GM19240 (cell line): ENCODE measurements at regions not wholly inside any gene's neighbourhood (a gene's known extent, or its start where the extent isn't known, plus 50 kb on each side); places are given as distances from the start of the nearest gene placed in this dataset.
A peak's percentile ranks its signal among the peaks of the same experiment; 100 is the strongest.
"Not testable (repeated sequence)": the region's sequence is repeated elsewhere in the genome, so short reads cannot be mapped to it uniquely, and the experiment has no call there.

Source experiments
- DNase-seq: peaks from one replicate; pipeline ENCODE4 v3.0.0; 2011; ENCODE audit warnings: low spot score; ENCODE audit not compliant: insufficient read length

DNA sequence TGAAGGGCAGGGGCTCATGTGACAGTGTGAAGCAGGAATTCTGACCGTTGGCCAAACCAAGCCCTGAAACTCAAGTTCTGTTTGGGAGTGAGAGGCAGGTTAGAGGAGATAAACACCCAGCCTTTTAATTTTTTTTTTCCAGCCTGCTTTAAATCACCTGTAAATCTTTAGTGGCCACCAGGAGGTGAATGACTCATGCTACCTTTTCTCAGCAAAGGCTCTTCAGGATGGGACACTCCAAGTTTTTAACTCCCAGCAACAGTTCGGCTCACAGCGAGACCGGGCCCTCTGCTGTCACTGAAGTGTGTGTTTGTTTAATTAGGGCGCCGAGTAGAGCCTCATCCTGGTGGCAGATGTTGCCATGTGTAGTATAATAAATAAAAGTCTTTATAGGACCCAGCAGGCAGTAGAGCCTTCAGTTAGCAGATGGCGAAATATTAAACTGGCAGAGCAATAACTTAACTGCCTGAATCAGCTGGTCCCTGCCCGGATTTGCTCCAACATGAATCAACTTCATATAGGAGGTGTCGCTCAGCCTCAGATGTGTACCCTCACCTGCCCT, 180.3 kb downstream of the NPIPA7 start:
- DNase-seq: not testable (repeated sequence)

GRCh38 chr16:16561532-16561931, 182.6 kb downstream of the NPIPA7 start:
- not testable (repeated sequence) for DNase-seq

DNA sequence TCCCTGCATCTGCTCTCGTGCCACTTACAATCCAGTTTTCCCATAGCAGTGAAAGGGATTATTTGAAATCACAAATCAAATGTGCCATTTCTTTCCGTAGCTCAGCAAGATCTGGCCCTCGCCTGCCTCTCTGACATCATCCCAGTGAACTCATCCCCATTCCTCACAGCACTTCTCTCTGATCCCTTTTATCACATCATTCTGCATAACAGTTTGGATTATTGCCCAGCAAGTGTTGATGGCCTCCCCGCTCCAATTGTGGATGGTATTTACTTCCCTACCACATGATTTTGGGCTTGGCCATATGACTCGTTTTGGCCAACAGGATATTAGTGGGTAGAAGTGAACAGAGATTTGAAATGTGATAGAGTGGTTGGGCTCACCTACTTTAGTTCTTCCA, 185.0 kb downstream of the NPIPA7 start:
- not testable (repeated sequence) for DNase-seq

- DNase-seq: not testable (repeated sequence)
Measured at GRCh38 chr16:16565326-16565725, 186.4 kb downstream of the NPIPA7 start.

DNA sequence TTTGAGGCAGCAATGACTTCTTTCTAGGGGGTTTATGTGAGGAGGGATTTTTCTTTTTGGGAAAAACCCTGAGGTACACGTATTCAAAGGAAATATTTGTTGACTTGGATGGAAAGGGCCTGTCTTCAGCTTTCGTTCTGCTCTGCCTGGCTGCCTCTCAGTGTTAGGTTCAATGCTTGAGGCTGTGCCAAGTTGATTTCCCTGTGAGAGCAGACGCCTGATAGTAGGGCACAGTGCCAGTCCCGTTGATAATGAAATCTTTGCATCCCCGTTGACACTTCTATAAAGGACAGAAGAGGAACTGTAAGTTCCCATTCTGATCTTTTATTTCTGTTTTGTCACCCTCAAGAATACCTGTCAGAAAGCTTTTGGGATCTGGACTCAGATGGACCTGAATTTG, 191.1 kb downstream of the NPIPA7 start:
- not testable (repeated sequence) for DNase-seq

GRCh38 chr16:16570874-16571273, 191.9 kb downstream of the NPIPA7 start:
- not testable (repeated sequence) for DNase-seq

DNA sequence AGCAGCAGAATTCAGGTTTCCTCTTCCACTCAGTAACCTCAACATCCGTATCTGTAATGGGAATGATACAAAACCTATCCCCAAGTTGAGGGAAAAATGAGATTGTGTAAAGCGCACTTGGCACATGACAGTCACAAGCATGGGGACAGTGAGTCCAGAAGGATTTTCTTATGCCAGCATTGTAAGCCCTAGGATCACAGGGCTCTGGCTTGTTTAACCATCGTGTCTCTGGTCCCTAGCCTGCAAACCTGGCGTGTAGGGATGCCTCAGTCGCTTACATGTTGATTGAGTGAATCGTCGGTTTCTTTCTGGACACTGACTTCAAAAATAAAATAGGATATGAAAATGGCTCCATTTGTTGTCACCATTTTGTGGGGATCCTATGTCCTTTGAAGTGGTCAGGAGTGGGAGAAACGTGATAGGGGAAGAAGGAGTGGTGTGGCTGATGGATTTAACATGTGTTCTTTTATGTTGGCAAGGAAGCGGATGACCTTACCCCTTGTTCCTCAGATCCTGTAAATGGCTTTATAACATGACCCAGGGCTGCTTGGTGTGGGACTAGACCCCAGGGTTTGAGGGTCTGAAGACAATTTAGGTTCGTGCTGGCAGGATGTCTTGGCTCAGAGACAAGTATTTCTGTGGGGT, 193.3 kb downstream of the NPIPA7 start:
- not testable (repeated sequence) for DNase-seq

DNA sequence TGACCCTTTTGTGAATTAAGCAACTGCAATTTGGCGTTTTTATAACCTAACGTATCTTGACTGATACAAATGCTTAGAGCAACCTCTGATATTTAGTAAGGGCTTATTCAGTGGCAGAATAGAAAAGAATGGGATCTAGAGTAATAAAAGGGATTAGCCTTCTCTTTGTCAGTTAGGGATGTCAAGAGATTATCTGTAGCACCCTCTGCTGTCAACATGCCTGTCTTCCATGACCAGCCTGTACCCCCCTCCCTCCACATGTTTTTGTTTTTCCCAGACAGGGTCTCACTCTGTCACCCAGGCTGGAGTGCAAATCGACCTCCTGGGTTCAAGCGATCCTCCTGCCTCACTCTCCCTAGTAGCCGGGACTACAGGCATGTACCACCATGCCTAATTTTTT, 198.1 kb downstream of the NPIPA7 start:
- not testable (repeated sequence) for DNase-seq

GRCh38 chr16:16578701-16579100, 199.8 kb downstream of the NPIPA7 start:
- DNase-seq: no peak

GRCh38 chr16:16582916-16583315, 204.0 kb downstream of the NPIPA7 start:
- DNase-seq: not testable (repeated sequence)

DNA sequence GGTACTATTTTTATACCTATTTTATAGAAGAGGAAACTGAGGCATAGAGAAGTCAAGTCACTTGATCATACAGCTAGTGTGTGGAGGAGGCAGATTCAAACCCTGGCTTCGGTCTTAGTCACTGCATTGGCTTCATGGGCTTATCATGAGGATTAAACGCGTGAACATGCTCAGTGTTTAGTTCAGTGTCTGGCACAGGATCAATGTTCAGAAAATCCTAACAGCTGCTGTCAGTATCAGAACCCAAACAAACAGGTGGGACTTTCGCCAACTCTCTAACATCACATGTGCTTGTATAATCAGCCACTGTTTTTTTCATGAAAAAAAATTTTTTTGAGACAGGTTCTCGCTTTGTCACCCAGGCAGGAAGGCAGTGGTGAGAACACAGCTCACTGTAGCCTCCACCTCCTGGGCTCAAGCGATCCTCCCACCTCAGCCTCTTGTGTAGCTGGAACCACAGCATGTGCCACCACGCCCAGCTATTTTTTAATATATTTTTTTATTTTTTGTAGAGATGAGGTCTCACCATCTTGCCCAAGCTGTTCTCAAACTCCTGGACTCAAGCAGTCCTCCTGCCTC, 207.2 kb downstream of the NPIPA7 start:
- not testable (repeated sequence) for DNase-seq

DNA sequence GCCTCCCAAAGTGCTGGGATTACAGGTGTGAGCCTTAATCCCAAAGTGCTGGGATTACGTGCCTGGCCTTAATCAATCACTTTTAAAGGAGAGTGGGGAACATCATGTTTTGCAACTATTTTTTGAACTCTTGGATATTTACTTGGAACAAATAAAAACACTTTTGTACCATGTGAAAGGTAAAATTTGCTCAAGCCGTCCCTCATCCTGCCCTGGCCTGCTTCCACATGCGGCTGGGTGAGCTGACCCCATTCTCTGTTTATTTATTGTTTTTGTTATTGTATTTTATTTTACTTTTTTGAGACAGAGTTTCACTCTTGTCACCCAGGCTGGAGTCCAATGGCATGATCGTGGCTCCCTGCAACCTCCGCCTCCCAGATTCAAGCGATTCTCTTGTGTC, 208.0 kb downstream of the NPIPA7 start:
- not testable (repeated sequence) for DNase-seq

- not testable (repeated sequence) for DNase-seq
Measured at GRCh38 chr16:16588436-16588835, 209.5 kb downstream of the NPIPA7 start.

DNA sequence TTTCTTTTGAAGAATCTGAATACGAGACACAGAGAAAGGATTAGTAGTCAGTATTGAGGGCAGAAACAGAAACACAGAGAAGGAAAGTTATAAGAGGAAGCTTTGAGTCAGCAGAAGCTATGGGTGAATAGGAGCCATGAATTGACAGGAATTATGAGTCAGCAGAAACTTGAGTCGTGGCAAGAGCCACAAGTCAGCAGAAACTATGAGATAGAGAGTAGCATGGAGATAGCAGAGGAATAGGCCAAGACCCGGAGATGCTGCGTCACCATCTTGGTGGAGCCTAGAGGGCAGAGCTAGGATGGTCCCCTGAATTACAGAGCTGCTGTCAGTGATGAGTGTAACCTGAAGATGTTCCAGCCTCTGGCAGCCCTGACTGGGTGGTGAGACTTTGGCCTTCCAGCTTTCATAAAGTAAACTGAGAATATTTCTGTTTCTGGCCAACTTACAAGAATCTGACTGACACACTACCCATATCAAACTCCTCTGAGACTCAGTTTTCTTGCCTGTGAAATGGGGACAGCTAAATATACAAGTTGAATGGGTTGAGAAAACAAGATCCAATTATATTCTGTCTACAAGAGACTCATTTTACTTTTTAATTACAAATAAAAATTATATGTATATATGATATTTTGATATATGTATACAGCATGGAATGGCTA, 211.8 kb downstream of the NPIPA7 start:
- DNase-seq: not testable (repeated sequence)

DNA sequence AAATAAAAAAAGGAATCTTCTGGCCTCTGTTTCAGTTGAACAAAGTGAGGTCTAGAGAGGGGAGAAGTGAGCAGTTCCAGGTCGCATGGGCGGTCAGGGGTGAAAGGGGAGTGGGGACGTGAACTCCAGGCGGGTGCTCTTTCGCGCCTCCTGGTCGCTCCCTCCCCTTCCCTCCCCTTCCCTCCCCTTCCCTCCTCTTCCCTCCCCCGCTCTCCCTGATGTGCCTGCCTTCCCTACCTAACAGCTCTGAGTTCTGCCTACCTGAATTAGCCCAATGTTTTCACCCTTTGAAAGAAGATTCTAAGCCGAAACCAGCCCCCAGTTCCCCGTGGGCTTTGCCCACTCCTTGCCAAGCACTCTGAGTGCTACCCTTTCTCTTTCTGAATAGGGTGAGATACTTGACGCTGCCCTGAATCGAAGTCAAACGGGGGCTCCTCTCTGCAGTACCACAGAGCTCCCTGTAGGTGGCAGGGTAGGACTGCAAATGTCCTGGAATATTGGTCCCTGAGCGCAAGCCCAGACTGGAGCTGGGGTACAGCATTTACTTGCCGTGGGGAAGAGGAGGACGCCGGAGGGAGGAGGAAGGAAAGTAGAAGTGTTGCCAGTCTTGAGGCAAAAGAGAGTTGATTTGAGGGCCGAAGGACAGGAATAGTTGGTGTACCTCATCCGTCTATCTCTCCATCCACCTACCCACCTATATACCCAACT, 214.4 kb downstream of the NPIPA7 start:
- DNase-seq: peak; percentile 1

- not testable (repeated sequence) for DNase-seq
Measured at GRCh38 chr16:16595029-16595718, 216.2 kb downstream of the NPIPA7 start.

GRCh38 chr16:16601239-16601638, 222.3 kb downstream of the NPIPA7 start:
- not testable (repeated sequence) for DNase-seq

DNA sequence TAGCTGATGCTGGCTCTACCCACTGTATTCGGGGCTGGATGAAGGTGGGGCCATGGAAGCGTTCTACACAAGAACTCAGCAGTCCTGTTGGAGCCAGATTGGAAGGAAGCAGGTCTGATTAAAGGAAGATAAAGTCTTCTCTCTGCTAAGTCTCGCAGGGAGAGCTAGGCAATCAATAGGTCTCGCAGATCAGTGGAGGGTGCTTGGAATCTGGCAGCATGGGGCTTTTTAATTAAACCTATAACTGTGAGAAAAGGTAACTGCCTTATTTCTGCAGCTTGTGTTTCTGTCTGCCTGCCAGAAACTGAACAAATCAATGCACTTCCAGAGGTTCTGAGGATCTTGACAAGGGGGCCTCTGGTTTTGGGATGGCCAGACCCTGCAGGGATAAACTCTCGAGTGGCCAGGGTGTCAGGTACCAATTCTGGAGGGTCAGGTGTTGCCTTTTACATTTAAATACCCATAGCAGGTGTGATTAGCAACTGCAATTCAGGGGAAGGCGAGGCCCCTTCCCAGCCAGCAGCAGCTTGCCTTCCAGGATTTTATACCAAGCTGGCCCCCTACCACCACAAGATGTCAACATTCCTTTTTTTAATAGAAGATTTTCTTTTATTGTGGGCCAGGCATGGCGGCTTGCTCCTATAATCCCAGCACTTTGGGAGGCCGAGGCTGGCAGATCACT, 228.6 kb downstream of the NPIPA7 start:
- DNase-seq: not testable (repeated sequence)

DNA sequence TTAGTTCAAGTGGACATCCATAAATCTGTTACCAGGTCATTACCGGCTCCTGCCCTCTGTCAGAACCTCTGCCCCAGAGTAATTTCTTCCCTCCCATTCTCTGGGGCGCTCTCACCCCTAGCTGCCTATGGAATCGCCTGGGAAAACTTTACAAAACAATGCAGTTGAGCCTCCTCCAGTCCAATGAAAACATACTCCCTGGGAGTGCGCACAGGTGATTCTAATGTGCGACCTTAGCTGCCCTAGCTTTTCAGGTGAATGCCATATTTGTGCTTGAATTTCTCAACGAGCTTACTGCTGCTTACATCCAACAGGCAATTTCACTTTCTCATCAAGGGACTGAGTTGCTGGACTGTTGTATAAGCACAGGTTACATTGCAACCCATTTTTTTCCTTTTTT, 230.7 kb downstream of the NPIPA7 start:
- not testable (repeated sequence) for DNase-seq

- not testable (repeated sequence) for DNase-seq
Measured at GRCh38 chr16:16610389-16610967, 231.5 kb downstream of the NPIPA7 start.
